Hepatocyte (in vitro differentiated cells): ENCODE measurements at regions not wholly inside any gene's neighbourhood (a gene's known extent, or its start where the extent isn't known, plus 50 kb on each side); places are given as distances from the start of the nearest gene placed in this dataset.
A peak's percentile ranks its signal among the peaks of the same experiment; 100 is the strongest.

ENCODE experiments used
- DNase-seq: peaks from one replicate; pipeline ENCODE4 v3.0.0-alpha.2; 2016; ENCODE audit warnings: low spot score
- H2AFZ ChIP-seq: fragments of 200-600 bp; sonication (generic); 2 replicates; pipeline ENCODE4 v1.6.0; 2016; ENCODE audit warnings: antibody characterized with exemption, mild to moderate bottlenecking
- H3K27ac ChIP-seq: fragments of 200-600 bp; sonication (generic); 2 replicates; pipeline ENCODE4 v1.5.1; 2016; ENCODE audit warnings: mild to moderate bottlenecking
- H3K27me3 ChIP-seq: fragments of 200-600 bp; sonication (generic); 2 replicates; pipeline ENCODE4 v1.6.1; 2016
- H3K36me3 ChIP-seq: fragments of 200-600 bp; sonication (generic); replicated peaks from 2 replicates; pipeline ENCODE4 v1.5.1; 2016; ENCODE audit warnings: low read depth; ENCODE audit not compliant: insufficient read depth
- H3K4me1 ChIP-seq: fragments of 200-600 bp; sonication (generic); 2 replicates; pipeline ENCODE4 v1.5.1; 2016; ENCODE audit warnings: mild to moderate bottlenecking, moderate library complexity; ENCODE audit not compliant: insufficient read depth
- H3K4me2 ChIP-seq: fragments of 200-600 bp; sonication (generic); 2 replicates; pipeline ENCODE4 v1.6.0; 2016
- H3K4me3 ChIP-seq: fragments of 200-600 bp; sonication (generic); 2 replicates; pipeline ENCODE4 v1.5.1; 2016; ENCODE audit warnings: mild to moderate bottlenecking
- H3K79me2 ChIP-seq: fragments of 200-600 bp; sonication (generic); 2 replicates; pipeline ENCODE4 v1.6.0; 2017; ENCODE audit warnings: mild to moderate bottlenecking
- H3K9me2 ChIP-seq: fragments of 200-600 bp; sonication (generic); replicated peaks from 2 replicates; pipeline ENCODE4 v1.6.0; 2017; ENCODE audit warnings: mild to moderate bottlenecking; ENCODE audit not compliant: insufficient read depth
- H3K9me3 ChIP-seq: fragments of 200-600 bp; sonication (generic); 2 replicates; pipeline ENCODE4 v1.5.1; 2016; ENCODE audit warnings: low read depth, mild to moderate bottlenecking
- H4K20me1 ChIP-seq: fragments of 200-600 bp; sonication (generic); 2 replicates; pipeline ENCODE4 v1.6.0; 2016; ENCODE audit warnings: mild to moderate bottlenecking; ENCODE audit not compliant: insufficient read depth, poor library complexity, severe bottlenecking
- EZH2 ChIP-seq: fragments of 200-600 bp; sonication (generic); IDR thresholded peaks from 2 replicates; pipeline ENCODE4 v1.6.1; 2016; ENCODE audit warnings: antibody characterized with exemption, mild to moderate bottlenecking, borderline replicate concordance
- EZH2phosphoT487 ChIP-seq: fragments of 200-600 bp; sonication (generic); IDR thresholded peaks from one replicate; pipeline ENCODE4 v1.6.1; 2018; ENCODE audit warnings: antibody characterized with exemption, mild to moderate bottlenecking, low read depth, moderate library complexity; ENCODE audit not compliant: unreplicated experiment, severe bottlenecking
- WGBS: methylation state at CpG from one replicate; pipeline ENCODE4 v1.1.6; 2016; ENCODE audit warnings: low lambda C conversion rate; ENCODE audit errors: missing lambda C conversion rate; 5-methylcytosine and 5-hydroxymethylcytosine counted together
- TF ChIP-seq, protein P1 (sequence below): fragments of 200-600 bp; sonication (generic); IDR thresholded peaks from 2 replicates; pipeline ENCODE4 v1.5.1; 2016; ENCODE audit warnings: antibody characterized with exemption, mild to moderate bottlenecking; ENCODE audit not compliant: poor library complexity

DNA sequence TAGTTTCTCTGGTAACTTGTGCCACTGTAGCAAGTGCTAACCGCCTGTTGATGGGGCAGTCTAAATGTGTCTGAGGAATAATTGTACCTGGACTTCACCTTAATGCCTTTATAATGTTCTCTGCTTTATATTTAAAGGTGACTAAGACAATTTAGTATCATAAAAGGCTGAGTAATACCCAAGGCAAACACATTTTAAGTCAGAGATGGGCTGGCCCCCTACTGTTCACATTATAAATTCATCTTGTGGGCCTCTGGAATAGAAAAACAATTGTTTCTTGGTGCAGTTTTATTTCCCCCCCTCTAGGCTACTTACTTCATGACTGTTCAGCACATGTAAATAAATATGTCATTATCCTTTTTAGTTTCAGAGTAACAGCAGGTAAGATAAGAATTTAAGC is 559.3 kb upstream of the PIK3C3 start:
- Histone ChIP-seq H3K9me3 (no peaks in the 10 kb centered on the region), H3K4me3 (no peak overlapping the region), H3K79me2 (no peaks in the 10 kb centered on the region), H3K27ac (peak overlapping the region; percentile 86), H3K9me2 (no peaks in the 10 kb centered on the region), H3K4me2 (no peak overlapping the region), H2AFZ (no peak overlapping the region), H3K4me1 (peaks cover 18% of the 10 kb centered on the region), H3K27me3 (no peaks in the 10 kb centered on the region), H4K20me1 (no peaks in the 10 kb centered on the region), H3K36me3 (no peaks in the 10 kb centered on the region)
- TF ChIP-seq, protein P1, sequence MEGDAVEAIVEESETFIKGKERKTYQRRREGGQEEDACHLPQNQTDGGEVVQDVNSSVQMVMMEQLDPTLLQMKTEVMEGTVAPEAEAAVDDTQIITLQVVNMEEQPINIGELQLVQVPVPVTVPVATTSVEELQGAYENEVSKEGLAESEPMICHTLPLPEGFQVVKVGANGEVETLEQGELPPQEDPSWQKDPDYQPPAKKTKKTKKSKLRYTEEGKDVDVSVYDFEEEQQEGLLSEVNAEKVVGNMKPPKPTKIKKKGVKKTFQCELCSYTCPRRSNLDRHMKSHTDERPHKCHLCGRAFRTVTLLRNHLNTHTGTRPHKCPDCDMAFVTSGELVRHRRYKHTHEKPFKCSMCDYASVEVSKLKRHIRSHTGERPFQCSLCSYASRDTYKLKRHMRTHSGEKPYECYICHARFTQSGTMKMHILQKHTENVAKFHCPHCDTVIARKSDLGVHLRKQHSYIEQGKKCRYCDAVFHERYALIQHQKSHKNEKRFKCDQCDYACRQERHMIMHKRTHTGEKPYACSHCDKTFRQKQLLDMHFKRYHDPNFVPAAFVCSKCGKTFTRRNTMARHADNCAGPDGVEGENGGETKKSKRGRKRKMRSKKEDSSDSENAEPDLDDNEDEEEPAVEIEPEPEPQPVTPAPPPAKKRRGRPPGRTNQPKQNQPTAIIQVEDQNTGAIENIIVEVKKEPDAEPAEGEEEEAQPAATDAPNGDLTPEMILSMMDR: peak; percentile 29
- TF ChIP-seq EZH2 (no peak), EZH2phosphoT487 (no peak)
- peak; percentile 41 for DNase-seq
- 77% methylated on average over 1 of the region's 1 CpG for WGBS

DNA sequence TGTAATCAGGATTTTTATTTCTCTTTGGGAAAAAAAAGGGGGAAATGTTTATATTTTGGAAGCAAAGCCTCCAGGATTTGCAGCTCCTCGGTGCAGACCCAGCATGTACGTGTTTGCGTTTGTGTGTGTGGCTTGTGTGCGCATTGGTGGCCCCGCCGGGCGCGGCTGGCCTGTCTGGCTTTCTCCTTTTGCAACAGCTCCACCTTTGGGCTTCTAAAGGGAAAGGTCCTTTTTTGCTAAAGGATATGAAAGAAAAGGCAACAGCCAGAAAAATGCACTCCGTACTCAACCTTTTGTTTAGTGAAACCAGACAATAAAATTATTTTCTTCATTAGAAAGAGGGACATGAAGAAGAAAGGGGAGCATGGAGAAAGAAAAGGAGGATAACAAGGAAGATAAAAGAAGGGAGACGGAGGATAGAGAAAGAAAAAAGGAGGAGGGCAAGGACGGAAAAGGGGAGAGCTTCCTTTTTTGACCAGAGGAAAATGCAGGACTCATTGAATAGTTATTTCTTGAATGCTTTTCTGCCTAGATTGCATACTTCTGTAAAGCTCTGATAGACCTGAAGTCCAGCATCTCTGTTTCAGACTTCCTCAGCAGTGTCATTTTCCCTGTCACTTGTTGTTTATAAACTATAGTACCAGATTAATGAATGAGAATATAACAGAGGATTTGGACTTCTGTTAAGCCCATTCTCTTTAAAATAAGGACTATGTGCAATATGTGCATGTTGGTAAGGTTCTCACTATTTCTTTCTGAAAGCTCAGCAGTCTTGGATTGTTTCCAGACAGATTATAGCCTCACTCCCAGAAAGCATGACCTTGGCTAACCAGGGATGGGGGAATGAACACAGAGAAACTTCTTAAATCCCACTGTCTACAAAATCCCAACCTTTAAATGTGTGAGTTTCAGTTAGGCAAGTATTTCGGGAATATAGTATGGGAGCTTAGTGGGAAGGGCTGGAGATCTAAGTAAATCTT is 563.1 kb upstream of the PIK3C3 start:
- H3K4me1 ChIP-seq: peaks cover 25% of the 10 kb centered on the region
- no peaks in the 10 kb centered on the region for H4K20me1 ChIP-seq
- peak overlapping the region; percentile 70 for H2AFZ ChIP-seq
- 12% methylated on average over 12 of the region's 12 CpGs for WGBS
- peak overlapping the region; percentile 32 for H3K4me3 ChIP-seq
- no peaks in the 10 kb centered on the region for H3K36me3 ChIP-seq
- TF ChIP-seq EZH2phosphoT487 (no peak), EZH2 (no peak)
- TF ChIP-seq, protein P1: peak; percentile 78
- no peaks in the 10 kb centered on the region for H3K9me3 ChIP-seq
- DNase-seq: peak; percentile 85
- no peaks in the 10 kb centered on the region for H3K9me2 ChIP-seq
- H3K4me2 ChIP-seq: peak overlapping the region; percentile 75
- no peaks in the 10 kb centered on the region for H3K27me3 ChIP-seq
- no peaks in the 10 kb centered on the region for H3K79me2 ChIP-seq
- H3K27ac ChIP-seq: peak overlapping the region; percentile 55

DNA sequence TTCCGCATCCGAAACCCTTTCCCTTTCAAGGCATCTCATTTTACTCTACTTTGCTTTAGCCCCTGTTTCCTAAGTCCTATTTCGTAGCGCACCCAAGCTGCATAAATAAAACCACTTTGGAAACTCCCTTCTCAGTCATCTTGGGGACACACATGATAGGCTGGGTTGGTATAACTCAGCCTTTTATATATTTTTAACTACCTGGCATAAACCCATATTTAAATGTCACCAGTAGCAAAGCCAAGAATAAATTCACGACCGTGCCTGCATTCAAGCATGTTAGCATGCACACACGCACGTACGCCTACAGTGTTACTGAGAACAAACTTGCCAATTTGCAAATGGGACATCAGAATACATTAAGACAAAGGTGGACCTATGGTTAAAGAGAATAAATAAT is 564.7 kb upstream of the PIK3C3 start:
- Histone ChIP-seq H3K9me3 (no peaks in the 10 kb centered on the region), H3K4me1 (peaks cover 16% of the 10 kb centered on the region), H3K36me3 (no peaks in the 10 kb centered on the region), H3K27me3 (no peaks in the 10 kb centered on the region), H3K27ac (no peak overlapping the region), H3K4me3 (no peak overlapping the region), H4K20me1 (no peaks in the 10 kb centered on the region), H3K9me2 (no peaks in the 10 kb centered on the region), H3K4me2 (no peak overlapping the region), H3K79me2 (no peaks in the 10 kb centered on the region), H2AFZ (no peak overlapping the region)
- WGBS: 80% methylated on average over 9 of the region's 9 CpGs
- TF ChIP-seq, protein P1: no peak
- TF ChIP-seq EZH2: no peak
- no peak for TF ChIP-seq EZH2phosphoT487
- DNase-seq: no peak
